ENCODE measurements at regions not wholly inside any gene's neighbourhood (a gene's known extent, or its start where the extent isn't known, plus 50 kb on each side); places are given as distances from the start of the nearest gene placed in this dataset.

DNA sequence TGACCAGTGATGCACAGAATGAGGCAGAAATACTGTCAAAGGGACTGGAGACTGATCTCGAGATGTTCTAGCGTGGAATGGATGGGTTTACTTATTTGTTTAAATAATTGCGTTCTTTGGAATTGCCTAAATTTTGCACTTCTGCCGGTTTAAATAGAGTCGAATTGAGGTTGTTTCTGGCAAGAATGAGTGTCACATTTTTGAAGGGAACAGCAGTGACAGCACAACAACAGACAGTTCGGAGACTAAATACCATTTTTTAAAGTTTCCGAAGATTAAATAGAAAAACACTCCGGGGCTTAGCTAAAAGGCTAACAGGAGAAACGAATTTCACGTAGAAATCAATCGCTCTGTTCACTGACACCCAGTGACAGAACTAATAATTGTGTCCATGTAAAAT is 969.2 kb upstream of the RBFOX1 start:
- TF ChIP-seq EZH2 (IDR thresholded peaks at IDR 0.05; ENCODE audit: low read length) = no peak
- TF ChIP-seq, protein P1, sequence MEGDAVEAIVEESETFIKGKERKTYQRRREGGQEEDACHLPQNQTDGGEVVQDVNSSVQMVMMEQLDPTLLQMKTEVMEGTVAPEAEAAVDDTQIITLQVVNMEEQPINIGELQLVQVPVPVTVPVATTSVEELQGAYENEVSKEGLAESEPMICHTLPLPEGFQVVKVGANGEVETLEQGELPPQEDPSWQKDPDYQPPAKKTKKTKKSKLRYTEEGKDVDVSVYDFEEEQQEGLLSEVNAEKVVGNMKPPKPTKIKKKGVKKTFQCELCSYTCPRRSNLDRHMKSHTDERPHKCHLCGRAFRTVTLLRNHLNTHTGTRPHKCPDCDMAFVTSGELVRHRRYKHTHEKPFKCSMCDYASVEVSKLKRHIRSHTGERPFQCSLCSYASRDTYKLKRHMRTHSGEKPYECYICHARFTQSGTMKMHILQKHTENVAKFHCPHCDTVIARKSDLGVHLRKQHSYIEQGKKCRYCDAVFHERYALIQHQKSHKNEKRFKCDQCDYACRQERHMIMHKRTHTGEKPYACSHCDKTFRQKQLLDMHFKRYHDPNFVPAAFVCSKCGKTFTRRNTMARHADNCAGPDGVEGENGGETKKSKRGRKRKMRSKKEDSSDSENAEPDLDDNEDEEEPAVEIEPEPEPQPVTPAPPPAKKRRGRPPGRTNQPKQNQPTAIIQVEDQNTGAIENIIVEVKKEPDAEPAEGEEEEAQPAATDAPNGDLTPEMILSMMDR (optimal IDR thresholded peaks at IDR 0.05 in 1 of 3, IDR thresholded peaks at IDR 0.05 in 1 of 3, conservative IDR thresholded peaks at IDR 0.05 in 1 of 3; ENCODE audit: extremely low read depth in 1 of 3, insufficient read depth in 2 of 3, low read length in 3 of 3) = no peak

All from keratinocyte (primary cell).